ENCODE measurements at regions not wholly inside any gene's neighbourhood (a gene's known extent, or its start where the extent isn't known, plus 50 kb on each side); places are given as distances from the start of the nearest gene placed in this dataset.

GRCh38 chr13:101003566-101003965 is 329.0 kb upstream of the TMTC4 start:
- intact Hi-C loops (cut with micrococcal nuclease; ENCODE audit: unreplicated experiment): no loop called here
- no peaks in the 10 kb centered on the region for H3K79me2 ChIP-seq (ENCODE audit: insufficient read depth, low read length)
- DNase-seq (ENCODE audit: low spot score) (no peak), ATAC-seq (no peak), FAIRE-seq (no peak)
- H3K4me1 ChIP-seq (ENCODE audit: insufficient read depth, low read length): no peaks in the 10 kb centered on the region
- H3K4me2 ChIP-seq (ENCODE audit: low read depth, low read length): no peak overlapping the region
- no peaks in the 10 kb centered on the region for H3K27me3 ChIP-seq (ENCODE audit: control insufficient read depth in 1 of 2, insufficient read depth in 2 of 2, low read length in 2 of 2)
- no peak for TF ChIP-seq ZNF891 (CRISPR knock-in tag; IDR thresholded peaks at IDR 0.05)
- no peak for TF ChIP-seq ZNF160 (CRISPR knock-in tag; IDR thresholded peaks at IDR 0.05)
- no peak for TF ChIP-seq THAP9 (CRISPR knock-in tag; IDR thresholded peaks at IDR 0.05; ENCODE audit: borderline replicate concordance)
- TF ChIP-seq SP5 (CRISPR knock-in tag; IDR thresholded peaks at IDR 0.05; ENCODE audit: borderline replicate concordance, low read depth): no peak
- TF ChIP-seq FLYWCH1 (CRISPR knock-in tag; IDR thresholded peaks at IDR 0.05): no peak
- no peak for TF ChIP-seq GABPB1 (CRISPR knock-in tag; IDR thresholded peaks at IDR 0.05)
- TF ChIP-seq ZNF766 (CRISPR knock-in tag; IDR thresholded peaks at IDR 0.05; ENCODE audit: borderline replicate concordance): no peak
- TF ChIP-seq ZNF720 (CRISPR knock-in tag; IDR thresholded peaks at IDR 0.05): no peak
- no peak for TF ChIP-seq PATZ1 (CRISPR knock-in tag; IDR thresholded peaks at IDR 0.05)
- no peak for TF ChIP-seq HDAC6 (IDR thresholded peaks at IDR 0.05; ENCODE audit: low read depth, low read length)
- TF ChIP-seq CENPT (CRISPR knock-in tag; IDR thresholded peaks at IDR 0.05; ENCODE audit: low read depth): no peak
- TF ChIP-seq ZNF607 (CRISPR knock-in tag; IDR thresholded peaks at IDR 0.05; ENCODE audit: borderline replicate concordance): no peak
- TF ChIP-seq HINFP (CRISPR knock-in tag; IDR thresholded peaks at IDR 0.05; ENCODE audit: low read depth): no peak
- TF ChIP-seq TBX3 (IDR thresholded peaks at IDR 0.05; ENCODE audit: borderline replicate concordance): no peak
- no peak overlapping the region for H3K9ac ChIP-seq (ENCODE audit: insufficient read depth, low read depth, low read length)
- H3K9me3 ChIP-seq (ENCODE audit: low read length): no peaks in the 10 kb centered on the region
- no peaks in the 10 kb centered on the region for H4K20me1 ChIP-seq (ENCODE audit: insufficient read depth, low read length)
- H2AFZ ChIP-seq (ENCODE audit: low read length): no peak overlapping the region
- H3K36me3 ChIP-seq (replicated peaks in 1 of 2; ENCODE audit: control insufficient read depth in 1 of 2, insufficient read depth in 2 of 2, low read length in 2 of 2): no peaks in the 10 kb centered on the region
- no TSS peak for BruUV-seq (replicated peaks)
- in situ Hi-C loops (cut with HindIII; ENCODE audit: extremely low pct_ligation_motif_present, low pct_unique_long_range_greater_than_20kb): no loop called here
- H3K27ac ChIP-seq (ENCODE audit: extremely low read length, insufficient read depth, low read length): no peak overlapping the region
- H3K4me3 ChIP-seq (replicated peaks in 1 of 3; ENCODE audit: insufficient read depth in 1 of 3, low read depth in 2 of 3, low read length in 3 of 3): no peak overlapping the region
- CTCF ChIA-PET (ENCODE audit: low intra/inter-chr PET ratio, low total read pairs): no interaction called here
- POLR2A ChIA-PET: no interaction called here
